ENCODE measurements at regions not wholly inside any gene's neighbourhood (a gene's known extent, or its start where the extent isn't known, plus 50 kb on each side); places are given as distances from the start of the nearest gene placed in this dataset.

- TF ChIP-seq EZH2 (IDR thresholded peaks at IDR 0.05; ENCODE audit: low read length, missing control alignments) (no peak), CTCF (conservative IDR thresholded peaks at IDR 0.05 in 1 of 2, IDR thresholded peaks at IDR 0.05 in 1 of 2; ENCODE audit: low read depth in 1 of 2, low read length in 2 of 2) (no peak)
Measured at GRCh38 chr2:129627437-129627836, 352.0 kb upstream of the RAB6C start.
